DOHH2 (cell line): ENCODE measurements at regions not wholly inside any gene's neighbourhood (a gene's known extent, or its start where the extent isn't known, plus 50 kb on each side); places are given as distances from the start of the nearest gene placed in this dataset.

ENCODE experiments used
- H3F3A ChIP-seq: fragments of 200-600 bp; sonication (generic), shearing (Covaris generic); 2 replicates; pipeline ENCODE4 v1.6.0; 2016; ENCODE audit warnings: antibody characterized with exemption, mild to moderate bottlenecking; ENCODE audit not compliant: control insufficient read depth, insufficient read depth
- H3K27ac ChIP-seq: fragments of 200-600 bp; sonication (generic); 2 replicates; pipeline ENCODE4 v1.5.1; 2014; ENCODE audit warnings: low read depth, mild to moderate bottlenecking, low read length, moderate library complexity
- H3K27me3 ChIP-seq: fragments of 200-600 bp; sonication (generic); 2 replicates; pipeline ENCODE4 v1.6.1; 2014; ENCODE audit warnings: mild to moderate bottlenecking, low read length, mixed read lengths; ENCODE audit not compliant: control insufficient read depth
- H3K36me3 ChIP-seq: fragments of 200-600 bp; sonication (generic); 2 replicates; pipeline ENCODE4 v1.6.1; 2014; ENCODE audit warnings: mild to moderate bottlenecking, low read length, moderate library complexity, mixed read lengths; ENCODE audit not compliant: control insufficient read depth
- H3K4me1 ChIP-seq: fragments of 200-600 bp; sonication (generic); 2 replicates; pipeline ENCODE4 v1.6.1; 2014; ENCODE audit warnings: mild to moderate bottlenecking, low read length, mixed read lengths; ENCODE audit not compliant: control insufficient read depth
- H3K4me2 ChIP-seq: fragments of 200-600 bp; sonication (generic); 2 replicates; pipeline ENCODE4 v1.6.0; 2014; ENCODE audit warnings: mild to moderate bottlenecking, low read length, moderate library complexity
- H3K4me3 ChIP-seq: fragments of 200-600 bp; sonication (generic); 2 replicates; pipeline ENCODE4 v1.5.1; 2014; ENCODE audit warnings: mild to moderate bottlenecking, low read length, mixed read lengths
- H3K79me2 ChIP-seq: fragments of 200-600 bp; sonication (generic); 2 replicates; pipeline ENCODE4 v1.6.1; 2014; ENCODE audit warnings: mild to moderate bottlenecking, low read length, mixed read lengths; ENCODE audit not compliant: control insufficient read depth
- H3K9me2 ChIP-seq: fragments of 200-600 bp; sonication (generic); replicated peaks from 2 replicates; pipeline ENCODE4 v1.6.1; 2014; ENCODE audit warnings: mild to moderate bottlenecking, low read length, mixed read lengths; ENCODE audit not compliant: control insufficient read depth
- H3K9me3 ChIP-seq: fragments of 200-600 bp; sonication (generic); 2 replicates; pipeline ENCODE4 v1.6.1; 2014; ENCODE audit warnings: antibody characterized with exemption, low read length, mixed read lengths; ENCODE audit not compliant: control insufficient read depth, insufficient read depth
- H4K20me1 ChIP-seq: fragments of 200-600 bp; sonication (generic); 2 replicates; pipeline ENCODE4 v1.6.0; 2014; ENCODE audit warnings: low read depth, mild to moderate bottlenecking, antibody characterized with exemption, low read length, moderate library complexity; ENCODE audit not compliant: control insufficient read depth, insufficient read depth
- CTCF ChIP-seq: fragments of 200-600 bp; sonication (generic); IDR thresholded peaks from one replicate; pipeline ENCODE4 v1.5.1; 2014; ENCODE audit warnings: antibody characterized with exemption, mild to moderate bottlenecking, low read depth, low read length; ENCODE audit not compliant: poor library complexity, severe bottlenecking
- EZH2phosphoT487 ChIP-seq: fragments of 200-600 bp; sonication (generic); IDR thresholded peaks from 2 replicates; pipeline ENCODE4 v1.6.1; 2017; ENCODE audit warnings: borderline replicate concordance, mild to moderate bottlenecking, antibody characterized with exemption, low read length, moderate library complexity, mixed read lengths

DNA sequence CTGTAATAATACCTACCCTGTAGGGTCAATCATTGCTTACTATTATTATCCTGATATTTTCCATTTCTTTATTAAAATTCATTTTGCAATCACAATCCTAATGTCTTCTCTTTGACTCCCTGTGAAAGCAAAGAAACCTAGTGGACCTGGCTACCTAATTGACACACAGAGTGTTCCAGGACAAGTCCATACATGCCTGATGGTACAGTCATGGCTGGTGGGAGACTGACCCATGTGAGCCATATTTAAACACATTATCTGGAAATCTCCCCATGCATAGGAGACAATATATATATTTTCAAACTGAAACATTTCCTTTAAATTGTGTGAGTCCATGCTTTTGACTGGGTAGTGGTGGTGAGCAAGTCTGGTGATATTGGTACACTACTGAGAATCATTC lies 230.6 kb upstream of the DACH1 start:
- H3F3A ChIP-seq, result no peaks in the 10 kb centered on the region
- no peaks in the 10 kb centered on the region for H3K79me2 ChIP-seq
- no peak overlapping the region for H3K27ac ChIP-seq
- H3K27me3 ChIP-seq, result no peaks in the 10 kb centered on the region
- no peak overlapping the region for H3K4me2 ChIP-seq
- no peak for TF ChIP-seq EZH2phosphoT487
- TF ChIP-seq CTCF, result no peak
- no peaks in the 10 kb centered on the region for H4K20me1 ChIP-seq
- no peaks in the 10 kb centered on the region for H3K9me2 ChIP-seq
- H3K36me3 ChIP-seq, result no peaks in the 10 kb centered on the region
- no peak overlapping the region for H3K4me3 ChIP-seq
- H3K4me1 ChIP-seq, result no peaks in the 10 kb centered on the region
- H3K9me3 ChIP-seq, result no peaks in the 10 kb centered on the region

- no peaks in the 10 kb centered on the region for H3K79me2 ChIP-seq
- H3K27ac ChIP-seq, result no peak overlapping the region
- H3K9me2 ChIP-seq, result no peaks in the 10 kb centered on the region; the same call in 1 of the 2 replicates
- no peak for TF ChIP-seq CTCF
- no peak for TF ChIP-seq EZH2phosphoT487
- no peak overlapping the region for H3K4me2 ChIP-seq
- no peaks in the 10 kb centered on the region for H3K27me3 ChIP-seq
- no peaks in the 10 kb centered on the region for H3K4me1 ChIP-seq
- no peak overlapping the region for H3K4me3 ChIP-seq
- H3K9me3 ChIP-seq, result no peaks in the 10 kb centered on the region
- no peaks in the 10 kb centered on the region for H3F3A ChIP-seq
- no peaks in the 10 kb centered on the region for H4K20me1 ChIP-seq
- H3K36me3 ChIP-seq, result no peaks in the 10 kb centered on the region
Measured at GRCh38 chr13:72093262-72093661, 226.3 kb upstream of the DACH1 start.

DNA sequence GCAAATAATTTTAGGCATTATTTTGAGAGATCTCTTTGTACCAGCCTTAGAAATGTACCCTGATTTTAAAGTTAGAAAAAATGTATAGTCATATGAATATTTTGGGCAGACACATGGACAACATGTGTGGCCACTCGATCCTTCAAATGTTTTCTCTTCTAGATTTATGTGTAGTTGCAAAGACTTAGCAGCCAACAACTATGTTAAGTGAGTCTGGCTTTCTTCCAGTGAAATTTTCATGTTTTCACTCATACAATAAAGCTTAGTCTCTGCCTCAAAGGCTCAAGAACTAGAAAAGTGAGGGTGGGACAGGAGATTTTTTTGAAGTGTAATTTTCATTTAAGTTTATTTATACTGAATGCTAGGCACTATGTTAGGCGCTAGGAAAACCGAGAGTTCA lies 207.7 kb upstream of the DACH1 start:
- H3K4me1 ChIP-seq, result no peaks in the 10 kb centered on the region
- TF ChIP-seq CTCF (no peak), EZH2phosphoT487 (no peak)
- no peaks in the 10 kb centered on the region for H3F3A ChIP-seq
- H3K27me3 ChIP-seq, result no peaks in the 10 kb centered on the region
- H3K9me3 ChIP-seq, result no peaks in the 10 kb centered on the region
- no peak overlapping the region for H3K4me2 ChIP-seq
- no peak overlapping the region for H3K27ac ChIP-seq
- H3K4me3 ChIP-seq, result no peak overlapping the region
- no peaks in the 10 kb centered on the region for H3K36me3 ChIP-seq
- H3K79me2 ChIP-seq, result no peaks in the 10 kb centered on the region
- no peaks in the 10 kb centered on the region for H4K20me1 ChIP-seq
- H3K9me2 ChIP-seq, result no peaks in the 10 kb centered on the region

DNA sequence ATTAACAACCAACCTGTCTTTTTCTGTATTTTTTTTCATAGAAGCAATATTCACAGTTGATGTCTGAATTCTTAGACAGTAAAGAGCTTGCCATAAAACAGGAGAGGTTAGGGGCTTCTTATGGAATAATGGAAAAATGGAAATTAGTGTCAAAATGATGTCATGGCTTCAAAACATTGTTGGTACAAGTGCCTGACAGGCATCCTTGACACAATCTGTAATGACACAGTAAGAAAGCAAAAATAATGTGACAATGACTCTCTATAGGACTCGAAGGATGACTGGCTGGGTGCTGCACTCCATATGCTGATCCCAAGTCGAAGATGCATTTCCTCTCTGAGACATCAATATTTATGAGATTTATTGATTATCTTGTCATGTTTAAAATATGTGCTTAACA lies 205.3 kb upstream of the DACH1 start:
- Histone ChIP-seq H3K9me2 (no peaks in the 10 kb centered on the region), H3K9me3 (no peaks in the 10 kb centered on the region), H3F3A (no peaks in the 10 kb centered on the region), H3K79me2 (no peaks in the 10 kb centered on the region), H3K27ac (no peak overlapping the region), H4K20me1 (no peaks in the 10 kb centered on the region), H3K36me3 (no peaks in the 10 kb centered on the region), H3K4me1 (no peaks in the 10 kb centered on the region), H3K4me3 (no peak overlapping the region), H3K27me3 (no peaks in the 10 kb centered on the region), H3K4me2 (no peak overlapping the region)
- TF ChIP-seq CTCF (no peak), EZH2phosphoT487 (no peak)
